ENCODE measurements at regions not wholly inside any gene's neighbourhood (a gene's known extent, or its start where the extent isn't known, plus 50 kb on each side); places are given as distances from the start of the nearest gene placed in this dataset.

DNA sequence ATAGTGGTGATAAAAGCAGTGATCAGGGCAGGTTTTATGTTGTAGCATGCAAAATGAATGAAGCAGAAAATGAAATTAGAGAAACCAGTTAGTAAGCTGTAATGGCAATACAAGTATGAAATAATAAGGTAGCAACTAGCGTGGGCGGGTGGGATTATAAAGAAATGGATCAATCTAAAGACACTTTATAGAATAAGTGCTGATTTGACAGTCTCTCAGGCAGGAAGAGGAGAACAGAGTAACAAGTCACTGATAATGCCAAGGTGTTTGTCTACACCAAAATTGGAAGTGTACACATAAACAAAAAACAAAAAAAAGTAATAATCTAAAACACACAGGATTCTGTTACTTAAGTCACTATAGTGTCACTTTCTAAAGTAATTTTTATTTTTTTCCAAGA is 51.0 kb upstream of the PCBP1 start:
- H3K4me3 Mint-ChIP-seq: no peak overlapping the region
- peaks cover 42% of the 10 kb centered on the region for H3K4me1 Mint-ChIP-seq
- POLR2A ChIA-PET: interaction anchor here (0.6 to 1.8 kb wide), 4 partner anchors 11 to 266 kb away, joined by 3 to 5 read pairs (median 4); partner anchors contain the start of gene C2orf42
- no peak for DNase-seq
- H3K27ac Mint-ChIP-seq: no peak overlapping the region
- CTCF ChIA-PET: interaction anchor here (0.8 to 1.4 kb wide), 2 partner anchors 37 to 123 kb away, joined by 3 to 6 read pairs; no protein-coding TSS in a partner anchor
- H3K9me3 Mint-ChIP-seq: no peaks in the 10 kb centered on the region
- H3K27me3 Mint-ChIP-seq: no peaks in the 10 kb centered on the region
- H3K36me3 Mint-ChIP-seq (ENCODE audit: low read depth): peaks cover 29% of the 10 kb centered on the region

DNA sequence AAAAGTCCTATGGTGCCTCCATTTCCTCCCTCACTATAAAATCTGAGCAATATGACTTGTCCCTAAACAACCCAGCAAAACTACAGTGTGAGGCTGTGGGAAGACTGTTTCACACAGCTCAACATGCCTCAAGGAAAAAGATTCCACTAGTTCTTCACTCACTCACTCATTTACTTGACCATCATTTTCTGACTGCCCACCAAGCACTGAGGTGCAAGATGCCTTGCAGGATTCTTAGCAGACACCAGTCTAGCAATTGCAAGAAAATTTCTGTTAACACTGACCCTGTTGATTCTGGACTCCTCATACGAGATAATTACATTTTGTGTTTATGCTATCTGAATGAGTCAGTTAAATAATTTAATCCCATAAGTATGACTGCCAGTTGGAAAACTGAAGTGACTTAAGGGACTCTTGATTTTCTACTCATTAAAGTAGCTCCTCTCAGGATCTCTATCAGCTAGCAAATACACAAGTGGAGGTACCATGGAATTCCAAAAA is 51.9 kb upstream of the PCBP1 start:
- H3K9me3 Mint-ChIP-seq: no peaks in the 10 kb centered on the region
- no peaks in the 10 kb centered on the region for H3K27me3 Mint-ChIP-seq
- ChIA-PET CTCF (no interaction called here), POLR2A (interaction anchor here (1.1 to 1.6 kb wide), 4 partner anchors 10 to 89 kb away, joined by 3 to 5 read pairs (median 3); no protein-coding TSS in a partner anchor)
- no peak for DNase-seq
- no peak overlapping the region for H3K27ac Mint-ChIP-seq
- peaks cover 39% of the 10 kb centered on the region for H3K4me1 Mint-ChIP-seq
- H3K4me3 Mint-ChIP-seq: no peak overlapping the region
- peaks cover 29% of the 10 kb centered on the region for H3K36me3 Mint-ChIP-seq (ENCODE audit: low read depth)

DNA sequence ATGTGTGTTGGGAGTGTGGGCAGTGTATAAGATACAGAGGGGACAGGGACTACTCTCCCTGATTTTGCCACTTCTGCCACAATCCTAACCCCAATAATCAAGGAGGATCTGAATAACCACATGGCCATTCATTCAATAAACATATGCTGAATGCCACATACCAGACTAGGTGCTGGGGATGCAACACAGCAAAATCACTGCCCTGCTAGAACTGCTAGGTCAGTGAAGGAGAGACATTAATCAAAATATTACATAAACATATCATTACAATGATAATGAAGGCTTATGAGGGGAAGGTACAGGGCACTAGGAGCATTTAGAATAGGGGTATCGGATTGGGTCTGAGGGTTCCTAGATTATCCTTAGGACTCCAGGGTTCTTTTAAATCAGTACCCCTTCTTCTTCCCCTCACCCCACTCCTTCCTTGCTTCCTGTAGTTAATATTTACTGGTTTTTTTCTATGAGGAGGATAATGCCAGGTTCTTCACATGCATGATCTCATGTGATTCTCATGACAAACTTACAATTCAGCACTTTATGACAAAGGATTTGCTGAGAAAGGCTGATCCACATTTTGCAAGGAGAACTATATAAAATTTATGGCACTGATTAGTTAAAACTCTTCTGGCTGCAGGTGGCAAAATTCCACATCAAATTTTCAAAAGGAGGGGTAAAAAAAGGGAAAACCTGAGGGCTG is 56.4 kb upstream of the PCBP1 start:
- Mint-ChIP-seq H3K27me3 (no peaks in the 10 kb centered on the region), H3K36me3 (ENCODE audit: low read depth) (peaks cover 12% of the 10 kb centered on the region)
- POLR2A ChIA-PET: no interaction called here

DNA sequence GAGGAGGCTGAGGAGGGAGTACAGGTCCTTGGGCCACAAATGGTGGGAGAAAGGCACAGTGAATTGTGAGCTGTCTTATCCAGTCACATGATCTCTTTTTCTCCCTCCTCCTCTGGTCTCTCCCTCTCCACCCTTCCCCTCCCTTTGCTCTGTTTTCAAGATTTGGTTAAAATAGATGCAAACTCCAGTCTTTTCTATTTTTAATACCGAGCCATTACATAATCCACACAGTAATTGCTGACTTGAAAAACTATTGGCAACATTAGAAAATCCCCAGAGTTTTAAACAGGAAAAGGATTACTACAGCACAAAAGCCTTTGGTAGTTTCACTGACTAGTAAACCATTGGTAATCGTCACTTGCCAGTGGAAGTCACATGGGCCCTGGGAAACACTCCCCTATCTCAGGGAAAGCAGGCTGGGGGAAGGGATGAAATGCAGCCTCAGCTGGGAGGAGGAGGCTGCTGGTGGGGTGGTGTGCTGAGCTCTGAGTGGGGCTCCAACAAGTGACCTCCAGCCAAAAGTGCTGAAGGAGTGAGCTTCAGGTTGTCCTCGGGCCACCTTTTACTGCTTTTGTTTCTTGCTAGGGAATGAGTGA is 57.4 kb upstream of the PCBP1 start:
- no peak for DNase-seq
- H3K4me1 Mint-ChIP-seq: peaks cover 18% of the 10 kb centered on the region
- H3K27ac Mint-ChIP-seq: no peak overlapping the region
- H3K4me3 Mint-ChIP-seq: no peak overlapping the region
- H3K27me3 Mint-ChIP-seq: no peaks in the 10 kb centered on the region
- ChIA-PET CTCF (interaction anchor here (1.1 kb wide), 1 partner anchor 33 kb away, joined by 4 read pairs; no protein-coding TSS in a partner anchor), POLR2A (interaction anchor here (1.1 to 1.7 kb wide), 2 partner anchors 13 to 84 kb away, joined by 4 to 9 read pairs; no protein-coding TSS in a partner anchor)
- peaks cover 16% of the 10 kb centered on the region for H3K36me3 Mint-ChIP-seq (ENCODE audit: low read depth)
- no peaks in the 10 kb centered on the region for H3K9me3 Mint-ChIP-seq

More for the DNA sequence above, 56.4 kb upstream of the PCBP1 start:
- no peak for DNase-seq
- Mint-ChIP-seq H3K4me3 (no peak overlapping the region), H3K4me1 (peaks cover 23% of the 10 kb centered on the region), H3K27ac (no peak overlapping the region), H3K9me3 (no peaks in the 10 kb centered on the region)
- CTCF ChIA-PET: no interaction called here

DNA sequence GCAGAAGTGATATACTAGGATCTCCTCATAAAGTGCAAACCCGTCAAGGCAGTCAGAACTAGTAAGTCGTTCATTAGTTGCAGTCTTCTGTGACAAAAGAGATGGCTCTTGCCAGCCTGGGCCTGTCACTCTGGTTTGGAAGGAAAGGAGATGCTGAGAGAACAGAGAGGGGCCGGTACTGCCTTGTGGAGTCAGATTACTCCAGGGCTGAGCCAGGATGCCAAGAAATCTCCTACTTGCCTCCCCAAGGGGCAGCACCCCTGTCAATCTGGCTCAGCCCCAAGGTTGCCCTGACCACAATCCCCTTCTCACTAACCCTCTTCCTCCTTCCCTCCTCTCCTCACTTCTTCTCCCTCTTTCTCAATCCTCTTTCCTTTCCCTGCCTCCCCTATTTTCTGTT is 62.9 kb upstream of the ASPRV1 start:
- POLR2A ChIA-PET: interaction anchor here (1.4 kb wide), 2 partner anchors 14 to 108 kb away, joined by 3 read pairs; no protein-coding TSS in a partner anchor
- H3K4me1 Mint-ChIP-seq: peaks cover 10% of the 10 kb centered on the region
- H3K4me3 Mint-ChIP-seq: no peak overlapping the region
- CTCF ChIA-PET: interaction anchor here (1.2 kb wide), 1 partner anchor 17 kb away, joined by 4 read pairs; no protein-coding TSS in a partner anchor
- H3K36me3 Mint-ChIP-seq (ENCODE audit: low read depth): peaks cover 24% of the 10 kb centered on the region
- no peak overlapping the region for H3K27ac Mint-ChIP-seq
- DNase-seq: no peak
- H3K9me3 Mint-ChIP-seq: no peaks in the 10 kb centered on the region
- H3K27me3 Mint-ChIP-seq: no peaks in the 10 kb centered on the region

DNA sequence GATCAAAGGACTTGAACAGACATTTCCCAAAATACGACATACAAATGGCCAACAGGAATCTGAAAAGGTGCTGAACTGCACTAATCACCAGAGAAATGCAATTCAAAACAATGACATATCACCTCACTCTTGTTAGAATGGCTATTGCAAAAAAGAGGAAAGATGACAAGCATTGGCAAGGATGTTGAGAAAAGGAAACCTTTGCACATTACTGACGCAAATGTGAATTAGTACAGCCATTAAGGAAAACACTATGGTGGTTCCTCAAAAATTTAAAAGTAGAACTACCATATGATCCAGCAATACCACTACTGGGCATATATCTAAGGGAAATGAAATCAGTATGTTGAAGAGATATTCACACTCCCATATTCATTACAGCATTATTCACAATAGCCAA is 57.7 kb upstream of the ASPRV1 start:
- ChIA-PET CTCF (no interaction called here), POLR2A (no interaction called here)
- Mint-ChIP-seq H3K4me3 (no peak overlapping the region), H3K9me3 (peaks cover 8% of the 10 kb centered on the region), H3K27me3 (no peaks in the 10 kb centered on the region), H3K36me3 (ENCODE audit: low read depth) (peaks cover 55% of the 10 kb centered on the region), H3K4me1 (peaks cover 28% of the 10 kb centered on the region), H3K27ac (no peak overlapping the region)
- DNase-seq: no peak

DNA sequence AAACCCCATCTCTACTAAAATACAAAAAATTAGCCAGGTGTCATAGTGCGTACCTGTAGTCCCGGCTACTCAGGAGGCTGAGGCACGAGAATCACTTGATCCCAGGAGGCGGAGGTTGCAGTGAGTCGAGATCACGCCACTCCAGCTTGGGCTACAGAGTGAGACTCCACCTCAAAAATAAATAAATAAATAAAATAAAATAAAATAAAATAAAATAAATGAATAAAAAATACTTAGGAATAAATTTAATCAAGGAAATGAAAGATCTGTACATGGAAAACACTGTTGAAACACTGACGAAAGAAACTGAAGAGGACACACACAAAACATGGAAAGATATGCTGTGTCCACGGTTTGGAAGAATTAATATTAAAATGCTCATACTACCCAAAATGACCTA is 56.5 kb upstream of the ASPRV1 start:
- CTCF ChIA-PET: no interaction called here

DNA sequence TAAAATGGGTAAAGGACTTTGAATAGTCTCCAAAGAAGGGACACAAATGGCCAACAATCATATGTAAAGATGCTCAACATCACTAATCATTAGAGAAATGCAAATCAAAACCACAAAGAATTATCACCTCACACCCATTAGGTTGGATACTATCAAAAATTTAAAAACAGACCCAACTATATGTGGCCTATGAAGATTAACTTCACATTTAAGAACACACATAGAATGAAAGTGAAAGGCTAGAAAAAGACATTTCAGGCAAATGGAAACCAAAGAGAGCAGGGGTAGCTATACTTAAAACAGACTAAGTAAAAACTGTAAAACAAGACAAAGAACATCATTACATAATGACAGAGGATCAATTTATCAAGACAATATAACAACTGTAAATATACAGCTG is 53.5 kb upstream of the ASPRV1 start:
- Mint-ChIP-seq H3K27ac (no peak overlapping the region), H3K4me1 (peaks cover 28% of the 10 kb centered on the region), H3K4me3 (no peak overlapping the region), H3K9me3 (peaks cover 8% of the 10 kb centered on the region), H3K36me3 (ENCODE audit: low read depth) (peaks cover 59% of the 10 kb centered on the region), H3K27me3 (no peaks in the 10 kb centered on the region)
- no peak for DNase-seq
- CTCF ChIA-PET: no interaction called here
- POLR2A ChIA-PET: no interaction called here

More for the DNA sequence above, 56.5 kb upstream of the ASPRV1 start:
- no peaks in the 10 kb centered on the region for H3K27me3 Mint-ChIP-seq
- H3K4me3 Mint-ChIP-seq: no peak overlapping the region
- peaks cover 8% of the 10 kb centered on the region for H3K9me3 Mint-ChIP-seq
- H3K27ac Mint-ChIP-seq: no peak overlapping the region
- POLR2A ChIA-PET: interaction anchor here (1.0 kb wide), 1 partner anchor 125 kb away, joined by 4 read pairs; no protein-coding TSS in a partner anchor
- H3K36me3 Mint-ChIP-seq (ENCODE audit: low read depth): peaks cover 63% of the 10 kb centered on the region
- DNase-seq: no peak
- peaks cover 28% of the 10 kb centered on the region for H3K4me1 Mint-ChIP-seq

DNA sequence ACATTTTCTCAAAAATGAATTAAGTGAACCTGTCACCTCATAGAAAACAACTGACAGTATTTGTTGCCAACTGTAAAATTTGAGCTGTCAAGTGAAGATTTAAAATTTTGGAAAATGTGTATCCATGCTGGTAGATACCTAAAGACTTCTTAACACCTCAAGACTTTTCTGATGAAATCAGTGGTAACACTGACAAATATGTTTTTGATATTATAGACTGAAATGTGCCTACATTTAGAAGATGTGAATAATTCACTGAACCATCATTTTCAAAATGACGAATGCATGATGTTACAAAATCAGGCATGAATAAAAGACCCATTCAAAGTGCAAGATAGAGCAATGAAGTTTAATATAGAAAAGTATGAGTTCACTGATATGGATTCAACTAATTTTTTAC is 51.5 kb upstream of the ASPRV1 start:
- CTCF ChIA-PET: no interaction called here
- Mint-ChIP-seq H3K4me3 (no peak overlapping the region), H3K9me3 (peaks cover 6% of the 10 kb centered on the region), H3K27me3 (no peaks in the 10 kb centered on the region), H3K27ac (no peak overlapping the region), H3K4me1 (peaks cover 11% of the 10 kb centered on the region), H3K36me3 (ENCODE audit: low read depth) (peaks cover 43% of the 10 kb centered on the region)
- no peak for DNase-seq
- POLR2A ChIA-PET: interaction anchor here (0.9 kb wide), 1 partner anchor 31 kb away, joined by 3 read pairs; no protein-coding TSS in a partner anchor

DNA sequence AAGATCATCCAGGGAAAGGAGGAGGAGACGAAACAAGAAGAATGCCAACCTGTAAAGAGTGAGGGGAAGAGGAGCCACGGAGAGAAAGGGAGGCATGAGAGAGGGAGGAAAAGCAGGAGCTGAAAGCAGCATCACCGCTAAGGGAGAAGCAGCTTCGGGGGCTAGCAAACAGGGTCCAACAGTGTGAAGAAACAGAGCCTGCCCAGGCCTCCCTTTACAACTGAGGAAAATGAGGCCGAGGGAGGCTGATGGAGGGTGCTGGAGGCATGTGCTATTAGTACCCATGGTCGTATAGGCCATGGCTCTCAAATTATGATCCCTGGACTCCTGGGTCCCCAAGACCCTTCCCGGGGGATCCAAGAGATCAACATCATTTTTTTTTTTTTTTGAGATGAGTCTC is 50.4 kb upstream of the ASPRV1 start:
- ChIA-PET CTCF (no interaction called here), POLR2A (no interaction called here)
- peaks cover 11% of the 10 kb centered on the region for H3K4me1 Mint-ChIP-seq
- H3K27me3 Mint-ChIP-seq: no peaks in the 10 kb centered on the region
- H3K27ac Mint-ChIP-seq: no peak overlapping the region
- DNase-seq: no peak
- H3K4me3 Mint-ChIP-seq: no peak overlapping the region
- peaks cover 2% of the 10 kb centered on the region for H3K9me3 Mint-ChIP-seq
- H3K36me3 Mint-ChIP-seq (ENCODE audit: low read depth): peaks cover 38% of the 10 kb centered on the region

DNA sequence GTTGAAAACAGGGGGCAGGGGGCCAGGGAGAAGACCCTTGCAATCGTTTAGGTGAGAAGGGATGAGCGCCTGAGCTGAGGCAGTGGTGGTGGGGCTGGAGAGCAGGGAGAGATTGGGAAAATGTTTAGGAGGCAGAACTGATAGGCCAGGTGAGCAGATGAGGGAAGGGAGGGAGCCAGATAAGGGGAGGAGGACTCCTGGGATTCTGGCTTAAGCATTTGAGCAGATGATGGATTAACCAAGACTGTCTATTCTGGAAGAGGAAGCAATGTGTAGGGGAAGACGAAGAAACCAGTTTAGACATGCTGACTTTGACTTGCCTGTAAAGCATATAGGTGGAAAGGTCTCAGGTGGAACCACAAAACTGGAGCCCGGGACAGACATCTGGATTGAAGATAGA is 49.9 kb upstream of the ASPRV1 start:
- POLR2A ChIA-PET: no interaction called here
- H3K4me1 Mint-ChIP-seq: peaks cover 11% of the 10 kb centered on the region

More for the DNA sequence above, 49.9 kb upstream of the ASPRV1 start:
- H3K4me3 Mint-ChIP-seq: no peak overlapping the region
- peaks cover 34% of the 10 kb centered on the region for H3K36me3 Mint-ChIP-seq (ENCODE audit: low read depth)
- no peaks in the 10 kb centered on the region for H3K27me3 Mint-ChIP-seq
- CTCF ChIA-PET: no interaction called here
- DNase-seq: no peak
- H3K9me3 Mint-ChIP-seq: peaks cover 2% of the 10 kb centered on the region
- no peak overlapping the region for H3K27ac Mint-ChIP-seq
